HG02610 (cell line): ENCODE measurements at regions not wholly inside any gene's neighbourhood (a gene's known extent, or its start where the extent isn't known, plus 50 kb on each side); places are given as distances from the start of the nearest gene placed in this dataset.
"Not testable (repeated sequence)": the region's sequence is repeated elsewhere in the genome, so short reads cannot be mapped to it uniquely, and the experiment has no call there.

Source experiments
- ATAC-seq: cut with Tn5 transposase; IDR thresholded peaks from one replicate; pipeline ENCODE4 v1.9.1; 2021; ENCODE audit warnings: mild to moderate bottlenecking, moderate library complexity; ENCODE audit not compliant: unreplicated experiment

GRCh38 chr7:66502230-66503035, 126.2 kb upstream of the KCTD7 start:
- ATAC-seq = no peak

GRCh38 chr7:66503036-66503370, 125.7 kb upstream of the KCTD7 start:
- no peak for ATAC-seq

- no peak for ATAC-seq
Measured at GRCh38 chr7:66503551-66504031, 125.1 kb upstream of the KCTD7 start.

GRCh38 chr7:66504131-66504530, 124.5 kb upstream of the KCTD7 start:
- no peak for ATAC-seq

DNA sequence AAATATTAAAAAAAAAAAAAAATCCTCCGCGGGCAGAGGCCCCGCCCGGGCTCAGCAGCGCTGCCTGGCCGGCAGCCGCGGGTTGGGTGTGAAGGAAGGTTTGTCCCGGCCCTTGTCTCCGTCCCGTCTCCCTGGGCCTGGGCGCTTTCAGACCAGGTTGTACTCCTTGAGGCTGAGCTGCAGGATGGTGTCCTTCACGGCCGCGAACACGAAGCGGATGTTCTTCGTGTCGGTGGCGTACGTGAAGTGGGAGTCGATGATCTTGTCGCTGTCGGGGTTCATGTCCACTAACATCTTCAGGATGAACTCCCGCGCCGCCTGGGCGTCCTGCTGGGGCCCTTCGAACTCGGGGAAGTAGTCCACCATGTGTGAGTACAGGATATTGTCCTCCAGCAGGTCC, 123.7 kb upstream of the KCTD7 start:
- no peak for ATAC-seq

- no peak for ATAC-seq
Measured at GRCh38 chr7:66505531-66506451, 122.9 kb upstream of the KCTD7 start.

GRCh38 chr7:66506703-66507102, 122.0 kb upstream of the KCTD7 start:
- ATAC-seq = not testable (repeated sequence)

DNA sequence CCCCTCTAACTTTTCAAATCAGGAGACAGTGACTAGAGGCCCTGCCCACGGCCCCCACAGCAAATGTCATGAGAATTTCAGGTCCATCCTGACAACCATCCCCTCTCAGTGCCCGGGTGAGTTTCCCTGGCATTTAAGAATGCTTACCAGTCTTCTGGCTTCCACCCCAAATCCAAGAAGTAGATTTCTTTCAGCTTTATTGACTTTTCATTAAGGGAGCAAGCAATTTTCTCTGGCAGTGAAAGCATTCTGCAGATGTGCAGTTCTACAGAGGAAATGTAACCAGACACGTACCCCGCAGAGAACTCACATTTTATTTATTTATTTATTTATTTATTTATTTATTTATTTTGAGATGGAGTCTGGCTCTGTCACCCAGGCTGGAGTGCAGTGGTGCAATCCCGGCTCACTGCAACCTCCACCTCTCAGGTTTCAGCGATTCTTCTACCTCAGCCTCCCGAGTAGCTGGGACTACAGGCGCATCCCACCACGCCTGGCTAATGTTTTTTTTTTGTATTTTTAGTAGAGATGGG, 120.9 kb upstream of the KCTD7 start:
- no peak for ATAC-seq

DNA sequence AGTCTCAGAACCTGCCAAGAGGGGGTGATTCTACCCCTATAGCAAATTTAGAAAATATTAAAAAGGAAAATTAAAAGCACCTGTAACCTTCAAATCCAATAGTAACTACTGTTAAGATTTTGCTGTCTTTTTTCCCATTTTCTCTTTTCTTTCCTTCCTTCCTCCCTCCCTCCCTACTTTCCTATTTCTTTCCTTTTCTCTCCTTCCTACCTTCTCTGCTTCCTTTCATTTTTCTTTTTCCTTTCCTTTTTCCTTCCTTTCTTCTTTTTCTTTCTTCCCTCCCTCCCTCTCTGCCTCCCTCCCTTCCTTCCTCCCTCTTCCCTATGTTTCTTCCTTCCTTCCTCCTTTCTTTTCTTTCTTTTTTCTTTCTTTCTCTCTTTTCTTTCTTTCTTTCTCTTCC, 120.2 kb upstream of the KCTD7 start:
- ATAC-seq = no peak

- no peak for ATAC-seq
Measured at GRCh38 chr7:66514050-66514449, 114.6 kb upstream of the KCTD7 start.

GRCh38 chr7:66517212-66517909, 111.3 kb upstream of the KCTD7 start:
- no peak for ATAC-seq

DNA sequence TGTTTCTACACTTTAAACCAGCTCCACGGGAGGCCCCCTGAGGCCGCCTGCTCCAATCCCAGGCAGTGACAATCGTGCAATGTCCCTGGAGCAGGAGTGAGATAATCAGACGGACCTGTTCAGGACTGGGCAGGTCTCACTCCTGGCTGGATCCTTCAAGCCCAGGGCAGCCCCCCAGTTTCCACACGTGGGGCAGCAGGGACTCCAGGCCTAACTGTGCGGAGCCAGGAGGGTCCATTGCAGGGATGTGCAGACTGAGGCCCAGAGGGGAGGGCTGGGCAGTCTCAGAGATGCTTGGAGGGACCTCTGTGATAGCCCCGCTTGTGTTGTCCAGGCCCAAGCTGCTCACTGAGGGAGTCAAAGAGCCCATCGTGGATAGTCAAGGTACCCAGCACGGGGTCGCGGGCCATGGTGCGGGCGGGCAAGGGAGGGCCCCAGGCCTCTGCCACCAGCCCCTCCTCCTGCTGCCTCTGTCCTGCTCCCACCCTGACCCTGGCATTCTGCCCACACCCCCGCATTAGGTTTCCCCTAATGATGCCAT, 110.5 kb upstream of the KCTD7 start:
- ATAC-seq = no peak

DNA sequence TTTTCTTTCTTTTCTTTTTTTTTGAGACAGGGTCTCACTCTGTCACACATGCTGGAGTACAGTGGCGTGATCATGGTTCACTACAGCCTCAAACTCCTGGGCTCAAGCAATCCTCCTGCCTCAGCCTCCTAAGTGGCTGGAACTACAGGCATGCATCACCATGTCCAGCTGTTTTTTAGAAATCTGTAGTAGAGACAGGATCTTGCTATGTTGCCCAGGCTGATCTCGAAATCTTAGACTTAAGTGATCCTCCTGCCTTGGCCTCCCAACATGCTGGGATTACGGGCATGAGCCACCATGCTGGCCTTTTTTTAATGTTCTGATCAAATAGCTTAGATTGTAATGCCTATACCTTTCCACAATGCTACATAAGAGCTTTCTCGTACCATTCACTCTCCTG, 107.0 kb upstream of the KCTD7 start:
- ATAC-seq = no peak

DNA sequence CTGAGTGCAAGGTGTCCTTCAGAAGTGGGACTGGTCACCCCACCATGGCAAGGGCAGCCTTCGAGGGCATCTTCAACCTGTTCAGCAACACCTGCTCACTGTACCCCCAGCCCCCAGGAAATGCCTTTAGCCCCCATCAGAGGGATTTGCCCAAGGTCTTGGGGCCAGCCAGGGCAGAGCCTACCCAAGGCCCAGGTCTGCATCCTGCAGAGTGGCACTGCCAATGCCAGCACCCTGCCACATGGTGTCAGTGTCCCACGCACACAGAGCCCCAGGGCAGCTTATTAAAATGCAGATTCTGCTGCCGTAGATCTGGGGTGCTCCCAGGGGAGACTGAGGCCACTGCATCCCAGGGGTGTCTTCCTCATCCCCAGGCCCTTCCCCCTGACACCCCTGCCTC, 106.2 kb upstream of the KCTD7 start:
- no peak for ATAC-seq

DNA sequence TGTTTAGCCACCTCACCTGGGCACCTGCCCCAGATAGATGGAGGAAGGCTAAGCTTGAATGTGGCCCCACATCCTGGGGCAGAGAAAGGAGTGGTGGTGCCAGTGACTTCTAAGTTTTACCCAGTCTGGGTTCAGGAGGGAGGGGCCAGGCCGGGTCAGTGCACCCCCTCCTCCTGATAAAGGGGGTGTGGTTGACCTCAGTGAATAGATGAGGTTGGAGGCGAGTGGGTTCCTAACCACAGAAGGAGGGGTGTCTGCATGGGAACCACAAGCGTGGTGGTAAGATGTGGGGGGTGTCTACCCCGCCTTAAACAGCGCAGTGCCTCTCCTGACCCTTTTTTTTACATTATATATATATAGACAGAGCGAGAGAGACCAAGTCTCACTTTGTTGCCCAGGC, 105.3 kb upstream of the KCTD7 start:
- ATAC-seq = no peak

GRCh38 chr7:66524738-66525137, 103.9 kb upstream of the KCTD7 start:
- no peak for ATAC-seq

DNA sequence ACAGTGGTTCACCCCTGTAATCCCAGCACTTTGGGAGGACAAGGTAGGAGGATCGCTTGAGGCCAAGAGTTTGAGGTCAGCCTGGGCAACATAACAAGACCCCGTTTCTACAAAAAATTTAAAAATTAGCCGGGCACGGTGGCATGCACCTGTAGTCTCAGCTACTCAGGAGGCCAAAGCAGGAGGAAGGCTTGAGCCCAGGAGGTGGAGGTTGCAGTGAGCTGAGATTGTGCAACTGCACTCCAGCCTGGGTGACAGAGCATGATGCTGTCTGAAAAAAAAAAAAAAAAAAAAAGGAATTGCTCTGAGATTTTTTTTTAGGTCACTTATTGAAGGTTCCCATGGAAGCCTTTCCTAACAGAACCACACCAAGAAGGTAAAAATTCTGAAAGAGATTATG, 101.9 kb upstream of the KCTD7 start:
- ATAC-seq = not testable (repeated sequence)

DNA sequence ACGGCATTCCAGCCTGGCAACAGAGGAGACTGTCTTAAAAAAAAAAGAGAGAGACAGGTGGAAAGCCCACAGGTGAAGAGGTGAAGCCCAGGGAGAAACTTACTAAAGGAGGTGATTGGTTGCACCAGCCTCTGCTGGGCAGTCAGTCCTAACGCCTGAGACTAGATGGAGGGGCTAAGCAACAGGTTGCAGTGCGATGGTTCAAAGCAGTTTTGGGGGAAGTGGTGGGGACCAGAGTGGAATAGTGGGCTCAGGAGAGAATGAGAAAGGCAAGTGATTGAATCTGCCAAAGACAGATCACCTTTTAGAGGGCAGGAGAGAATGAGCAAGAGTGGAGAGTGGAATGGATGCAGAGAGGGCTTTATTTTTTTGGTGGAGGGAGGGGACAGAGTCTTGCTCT, 100.0 kb upstream of the KCTD7 start:
- ATAC-seq = no peak

GRCh38 chr7:66529883-66530610, 98.6 kb upstream of the KCTD7 start:
- ATAC-seq = no peak
